ENCODE measurements at regions not wholly inside any gene's neighbourhood (a gene's known extent, or its start where the extent isn't known, plus 50 kb on each side); places are given as distances from the start of the nearest gene placed in this dataset.
"Not testable (repeated sequence)": the region's sequence is repeated elsewhere in the genome, so short reads cannot be mapped to it uniquely, and the experiment has no call there.

DNA sequence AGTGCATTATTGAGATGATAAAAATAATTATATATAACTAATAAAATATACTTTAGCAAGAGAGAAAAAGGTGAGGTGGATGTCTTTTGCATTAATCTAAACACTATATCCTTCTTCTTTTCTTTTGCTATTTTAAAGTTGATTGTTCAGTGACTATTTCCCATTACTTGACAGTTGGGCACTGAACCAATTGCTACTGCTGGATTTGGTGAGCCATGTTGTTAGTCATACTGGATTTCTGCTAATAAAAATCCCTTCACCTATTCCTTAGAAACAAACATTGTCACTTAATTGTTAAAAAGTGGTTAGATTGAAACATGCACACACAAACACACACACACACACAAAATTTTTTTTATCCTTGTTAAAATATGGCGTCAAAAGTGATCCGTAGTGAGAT is 251.6 kb upstream of the ALG10 start:
- intact Hi-C loops (cut with DNase I) = no loop called here
- ATAC-seq (no peak), DNase-seq (ENCODE audit: missing footprints) (no peak)

GRCh38 chr12:33771889-33772288 is 250.4 kb upstream of the ALG10 start:
- no peak for ATAC-seq
- intact Hi-C loops (cut with DNase I) = no loop called here
- no peak for DNase-seq (ENCODE audit: missing footprints)

DNA sequence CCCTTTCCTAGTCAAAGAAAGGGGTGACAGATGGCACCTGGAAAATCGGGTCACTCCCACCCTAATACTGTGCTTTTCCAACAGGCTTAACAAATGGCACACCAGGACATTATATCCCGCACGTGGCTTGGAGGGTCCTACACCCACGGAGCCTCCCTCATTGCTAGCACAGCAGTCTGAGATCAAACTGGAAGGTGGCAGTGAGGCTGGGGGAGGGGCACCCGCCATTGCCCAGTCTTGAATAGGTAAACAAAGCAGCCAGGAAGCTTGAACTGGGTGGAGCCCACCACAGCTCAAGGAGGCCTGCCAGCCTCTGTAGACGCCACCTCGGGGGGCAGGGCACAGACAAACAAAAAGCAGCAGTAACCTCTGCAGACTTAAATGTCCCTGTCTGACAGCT is 249.2 kb upstream of the ALG10 start:
- DNase-seq (ENCODE audit: missing footprints); intact Hi-C loops (cut with DNase I); ATAC-seq: not testable (repeated sequence)

- ATAC-seq (no peak), DNase-seq (ENCODE audit: missing footprints) (no peak)
- intact Hi-C loops (cut with DNase I) = no loop called here
Measured at GRCh38 chr12:33786532-33786931, 235.8 kb upstream of the ALG10 start.

GRCh38 chr12:33794954-33795353 is 227.3 kb upstream of the ALG10 start:
- ATAC-seq (no peak), DNase-seq (ENCODE audit: missing footprints) (no peak)
- intact Hi-C loops (cut with DNase I) = no loop called here

- DNase-seq (ENCODE audit: missing footprints) = no peak
- no peak for ATAC-seq
- intact Hi-C loops (cut with DNase I) = no loop called here
Measured at GRCh38 chr12:33795536-33795935, 226.8 kb upstream of the ALG10 start.

DNA sequence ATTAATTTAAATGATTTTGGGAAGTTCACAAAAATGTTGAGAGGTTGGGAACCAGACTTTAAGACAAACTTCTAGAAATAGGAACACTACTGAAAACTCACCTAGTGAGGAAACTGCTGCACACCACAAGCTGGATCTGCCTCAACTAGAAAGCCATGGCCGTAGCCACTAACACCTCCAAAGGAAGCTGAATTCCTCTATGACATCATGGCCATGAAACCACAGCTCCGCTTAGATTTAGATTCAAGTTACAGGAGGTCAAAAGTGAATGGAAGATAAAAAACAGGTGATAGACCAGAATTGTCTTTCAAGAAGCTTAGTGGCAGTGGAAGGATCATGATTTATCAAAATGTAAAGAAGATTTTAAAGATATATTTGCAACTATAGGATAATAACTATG is 208.8 kb upstream of the ALG10 start:
- intact Hi-C loops (cut with DNase I) = no loop called here
- no peak for ATAC-seq
- no peak for DNase-seq (ENCODE audit: missing footprints)

DNA sequence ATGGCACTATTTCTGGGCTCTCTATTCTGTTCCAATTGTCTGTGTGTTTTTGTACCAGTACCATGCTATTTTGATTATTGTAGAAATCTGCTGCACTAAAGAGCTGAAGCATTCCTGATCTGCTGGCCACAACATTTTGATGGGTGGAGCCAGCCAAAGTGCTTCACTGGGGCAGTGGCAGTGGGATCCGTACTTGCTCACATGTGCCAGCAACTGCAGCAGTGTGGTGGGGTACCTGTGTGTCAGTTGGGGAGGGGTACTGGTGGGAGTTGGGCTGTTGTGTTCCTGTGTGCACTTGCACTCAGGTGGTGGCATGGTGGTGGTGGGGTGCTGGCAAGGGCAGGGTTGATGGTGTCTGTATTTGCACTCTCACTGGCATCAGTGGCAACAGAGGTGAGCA is 204.6 kb upstream of the ALG10 start:
- intact Hi-C loops (cut with DNase I) = no loop called here
- ATAC-seq = no peak
- DNase-seq (ENCODE audit: missing footprints) = no peak

GRCh38 chr12:33818313-33818712 is 204.0 kb upstream of the ALG10 start:
- DNase-seq (ENCODE audit: missing footprints) (no peak), ATAC-seq (no peak)
- intact Hi-C loops (cut with DNase I) = no loop called here

- DNase-seq (ENCODE audit: missing footprints) (no peak), ATAC-seq (no peak)
- intact Hi-C loops (cut with DNase I) = no loop called here
Measured at GRCh38 chr12:33825442-33825841, 196.9 kb upstream of the ALG10 start.

DNA sequence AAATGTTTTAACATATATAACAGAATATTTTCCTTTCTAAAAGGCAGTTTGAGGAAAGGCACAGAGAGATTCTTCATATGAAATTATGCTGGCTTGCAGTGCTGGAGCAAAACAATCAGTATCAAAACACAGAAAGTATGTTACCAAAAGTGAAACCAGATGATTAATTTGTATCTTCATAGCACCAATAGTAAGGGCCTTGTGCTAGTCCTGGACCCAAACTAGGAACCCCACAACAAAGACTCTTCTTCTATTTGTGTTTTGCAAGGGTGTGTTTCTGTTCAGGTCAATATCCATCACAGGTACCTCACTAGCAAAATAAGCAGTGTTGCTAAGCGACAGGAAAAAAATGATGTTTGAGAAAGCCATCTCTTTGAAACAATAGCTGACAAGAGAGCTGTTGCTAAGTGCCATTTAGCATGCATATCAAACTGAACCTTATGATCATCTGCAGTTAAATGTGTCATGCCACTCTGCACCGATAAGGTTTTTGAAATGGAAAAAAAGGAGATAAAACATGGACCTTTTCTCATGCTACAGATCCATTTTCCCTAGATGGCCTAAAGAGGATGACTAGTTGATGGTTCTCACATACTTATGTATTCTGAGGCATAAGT is 196.2 kb upstream of the ALG10 start:
- ATAC-seq = no peak
- intact Hi-C loops (cut with DNase I) = no loop called here
- no peak for DNase-seq (ENCODE audit: missing footprints)

DNA sequence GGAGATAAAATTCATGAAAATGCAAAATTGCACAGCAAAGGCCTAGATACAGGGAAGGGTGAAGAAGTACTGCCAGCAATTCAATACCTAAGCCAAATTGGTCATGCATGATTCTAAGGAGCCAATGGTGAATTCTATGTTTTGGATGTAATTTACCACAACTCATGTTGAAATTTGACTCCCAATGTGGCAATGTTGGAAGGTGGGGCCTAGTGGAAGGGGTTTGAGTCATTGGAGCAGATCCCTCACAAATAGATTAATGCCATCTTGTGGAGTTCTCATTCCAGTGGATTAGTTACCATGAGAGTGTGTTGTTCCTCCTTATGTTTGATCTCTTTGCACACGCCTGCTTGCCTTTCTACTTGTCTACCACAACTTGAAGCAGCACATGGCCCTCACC is 194.0 kb upstream of the ALG10 start:
- DNase-seq (ENCODE audit: missing footprints) (no peak), ATAC-seq (no peak)
- intact Hi-C loops (cut with DNase I) = no loop called here

DNA sequence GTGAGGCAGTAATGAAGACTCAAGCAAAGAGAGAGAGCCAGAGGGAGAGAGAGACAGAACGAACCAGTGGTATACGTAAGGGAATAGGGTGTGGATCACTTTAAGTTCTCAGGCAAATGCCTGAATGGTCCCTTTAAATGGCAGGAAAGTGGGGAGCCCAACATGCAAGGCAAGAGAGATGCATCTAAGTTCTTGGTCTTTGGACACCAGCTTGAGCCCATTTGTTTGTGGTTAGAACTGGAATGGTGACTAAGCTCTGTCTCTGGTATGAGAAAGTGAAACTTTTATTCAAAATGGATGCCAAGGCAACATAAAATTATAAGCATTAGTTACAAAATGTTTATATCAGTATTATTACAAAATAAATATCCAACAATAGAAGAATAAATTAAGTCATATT is 192.2 kb upstream of the ALG10 start:
- ATAC-seq (no peak), DNase-seq (ENCODE audit: missing footprints) (no peak)
- intact Hi-C loops (cut with DNase I) = no loop called here

- no peak for DNase-seq (ENCODE audit: missing footprints)
- no peak for ATAC-seq
- intact Hi-C loops (cut with DNase I) = no loop called here
Measured at GRCh38 chr12:33832900-33833299, 189.4 kb upstream of the ALG10 start.

DNA sequence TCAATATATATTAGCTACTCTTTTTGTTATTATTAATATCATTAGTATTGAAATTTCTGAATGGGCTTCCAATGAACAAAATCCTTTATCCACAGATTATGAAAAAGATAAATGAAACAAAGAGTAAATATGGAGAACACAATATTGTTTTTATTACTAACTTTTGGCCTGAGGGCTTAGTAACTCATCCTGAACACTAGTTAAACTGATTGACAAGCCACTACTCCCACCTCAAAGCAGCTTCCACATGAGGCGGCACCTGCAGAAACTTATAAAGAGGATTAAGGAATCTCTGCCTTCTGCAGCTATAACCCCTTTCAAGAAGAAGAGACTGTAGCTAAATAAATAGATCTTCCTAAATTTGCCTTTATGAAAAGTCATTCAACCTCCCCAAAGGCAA is 187.6 kb upstream of the ALG10 start:
- intact Hi-C loops (cut with DNase I) = no loop called here
- DNase-seq (ENCODE audit: missing footprints) = no peak
- no peak for ATAC-seq

DNA sequence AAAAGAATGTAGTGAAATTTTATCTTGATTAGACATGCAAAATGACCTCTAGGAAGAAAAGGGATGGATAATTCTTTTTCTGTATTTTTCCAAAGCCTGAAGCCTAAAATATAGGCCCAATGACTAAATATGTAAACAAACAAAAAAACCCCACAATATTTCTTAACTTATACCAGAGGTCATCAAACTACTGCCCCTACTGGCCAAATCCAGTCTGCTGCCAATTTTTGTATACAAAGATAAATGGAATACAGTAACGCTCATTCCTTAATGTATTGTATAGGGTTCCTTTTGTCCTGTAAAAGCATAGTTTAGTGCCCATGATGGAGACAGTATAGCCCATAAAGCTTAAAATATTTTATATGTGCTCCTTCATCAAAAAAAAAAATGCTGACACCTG is 145.7 kb upstream of the ALG10 start:
- ATAC-seq = no peak
- no peak for DNase-seq (ENCODE audit: missing footprints)
- intact Hi-C loops (cut with DNase I) = no loop called here

GRCh38 chr12:33892425-33892824 is 129.9 kb upstream of the ALG10 start:
- intact Hi-C loops (cut with DNase I) = no loop called here
- ATAC-seq (no peak), DNase-seq (ENCODE audit: missing footprints) (no peak)

- intact Hi-C loops (cut with DNase I); DNase-seq (ENCODE audit: missing footprints): not testable (repeated sequence)
Measured at GRCh38 chr12:33920460-33920859, 101.8 kb upstream of the ALG10 start.

DNA sequence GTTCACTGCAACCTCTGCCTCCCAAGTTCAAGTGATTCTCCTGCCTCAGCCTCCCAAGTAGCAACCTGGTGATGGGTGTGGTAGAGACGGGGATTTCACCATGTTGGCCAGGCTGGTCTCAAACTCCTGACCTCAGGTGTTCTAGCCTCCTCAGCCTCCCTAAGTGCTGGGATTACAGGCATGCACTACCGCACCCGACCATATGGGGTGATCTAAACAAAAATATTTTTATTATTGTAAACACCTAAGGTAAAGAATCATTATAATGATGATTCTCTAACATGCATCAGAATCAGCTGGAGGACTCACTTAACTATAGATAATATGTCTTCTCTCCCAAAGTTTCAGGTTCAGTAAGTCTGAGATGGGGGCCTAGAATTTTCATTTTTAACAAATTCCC is 96.2 kb upstream of the ALG10 start:
- ATAC-seq = no peak
- DNase-seq (ENCODE audit: missing footprints) = no peak
- intact Hi-C loops (cut with DNase I) = no loop called here

More at GRCh38 chr12:33920460-33920859, 101.8 kb upstream of the ALG10 start:
- not testable (repeated sequence) for ATAC-seq

DNA sequence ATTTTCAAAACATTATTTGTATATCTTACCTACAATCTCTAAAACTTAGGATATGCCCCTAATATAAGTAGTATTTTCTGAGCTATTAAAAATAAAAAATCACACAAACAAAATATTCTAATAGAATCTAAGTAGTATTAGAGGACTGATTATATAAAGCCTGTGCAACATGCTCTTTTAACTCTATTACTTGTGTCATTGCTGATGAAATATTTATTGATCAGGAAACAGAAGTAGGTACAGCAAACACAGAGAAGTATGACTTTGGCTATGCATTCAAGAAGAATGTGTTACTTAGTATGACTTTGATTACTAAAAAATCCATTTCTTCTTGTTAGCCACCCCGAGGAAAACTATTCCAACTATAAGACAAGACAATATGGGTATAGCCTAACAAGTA is 84.6 kb upstream of the ALG10 start:
- ATAC-seq; DNase-seq (ENCODE audit: missing footprints); intact Hi-C loops (cut with DNase I): not testable (repeated sequence)

DNA sequence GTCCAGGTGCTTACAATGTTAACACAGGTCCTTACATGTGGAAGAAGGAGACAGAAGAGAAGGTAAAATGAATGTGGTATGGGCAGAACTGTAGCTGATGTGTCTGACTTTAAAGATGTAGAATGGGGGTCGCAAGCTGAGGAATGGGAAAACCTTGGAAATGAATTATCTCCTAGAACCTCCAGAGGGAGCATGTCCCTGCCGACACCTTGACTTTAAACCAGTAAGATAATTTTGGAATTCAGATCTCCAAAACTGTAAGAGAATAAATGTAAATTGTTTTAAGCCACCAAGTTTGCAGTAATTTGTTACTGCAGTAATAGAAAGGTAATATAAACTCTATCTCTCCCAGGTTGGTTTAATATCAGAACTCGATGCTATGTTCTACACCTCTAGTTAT is 80.1 kb upstream of the ALG10 start:
- intact Hi-C loops (cut with DNase I) = no loop called here
- no peak for DNase-seq (ENCODE audit: missing footprints)
- no peak for ATAC-seq

Measured in Right ventricle myocardium inferior (tissue), 1 donor.